Esophagus squamous epithelium (tissue), 5 donors: ENCODE measurements at regions not wholly inside any gene's neighbourhood (a gene's known extent, or its start where the extent isn't known, plus 50 kb on each side); places are given as distances from the start of the nearest gene placed in this dataset.

ENCODE experiments used
- DNase-seq: peaks from one replicate; lab custom pipeline; 2025; lab: John Stamatoyannopoulos, UW
- H3K27ac ChIP-seq, 4 donors: fragments of 200-600 bp; sonication (generic); one replicate each; pipeline ENCODE4 v1.5.1; 2016 to 2019; ENCODE audit warnings: mild to moderate bottlenecking in 1 of 4
- H3K27me3 ChIP-seq, 4 donors: fragments of 200-600 bp; sonication (generic); 1 replicate in 3 of 4; 2 replicates in 1 of 4; pipeline versions ENCODE4 v1.5.1 to v1.6.0; 2017 to 2021; ENCODE audit warnings: antibody characterized with exemption in 1 of 4
- H3K36me3 ChIP-seq, 3 donors: fragments of 200-600 bp; sonication (generic); one replicate each; pipeline ENCODE4 v1.5.1; 2016 to 2019
- H3K4me1 ChIP-seq, 3 donors: fragments of 200-600 bp; sonication (generic); one replicate each; pipeline ENCODE4 v1.5.1; 2017 to 2019
- H3K4me3 ChIP-seq, 4 donors: fragments of 200-600 bp; sonication (generic); 1 replicate in 3 of 4; 2 replicates in 1 of 4; pipeline ENCODE4 v1.5.1; 2016 to 2019; ENCODE audit warnings: mild to moderate bottlenecking in 2 of 4, moderate library complexity in 1 of 4
- H3K9me3 ChIP-seq, 3 donors: fragments of 200-600 bp; sonication (generic); one replicate each; pipeline ENCODE4 v1.5.1; 2016 to 2019
- CTCF ChIP-seq, 6 experiments: fragments of 450-650 bp in 4 of 6; fragments of 200-600 bp in 2 of 6; sonication (generic) in 2 of 6; IDR thresholded peaks; one replicate each; pipeline ENCODE4 v1.5.1; 2016 to 2019; ENCODE audit warnings: antibody characterized with exemption in 6 of 6, mild to moderate bottlenecking in 4 of 6, moderate library complexity in 4 of 6
- POLR2A ChIP-seq, 4 donors: fragments of 450-650 bp; IDR thresholded peaks; one replicate each; pipeline ENCODE4 v1.6.1; 2017; ENCODE audit warnings: antibody characterized with exemption in 4 of 4, mild to moderate bottlenecking in 4 of 4, moderate library complexity in 3 of 4
- whole genome bisulfite sequencing, 2 donors: methylation state at CpG; one replicate each; pipeline ENCODE4 v1.1.5; 2018; 5-methylcytosine and 5-hydroxymethylcytosine counted together
- intact Hi-C: fragments of 100-400 bp; cut with DNase I; formaldehyde crosslinking; loops from one replicate; pipeline ENCODE4 v1.15.0; 2022
- donor health status: DM: yes; HTN: yes; CAD: no.

GRCh38 chr3:146929696-146930095 lies 324.6 kb upstream of the PLSCR5 start:
- Histone ChIP-seq H3K4me1 (no peaks in the 10 kb centered on the region), H3K27ac (no peak overlapping the region), H3K9me3 (no peaks in the 10 kb centered on the region), H3K36me3 (no peaks in the 10 kb centered on the region), H3K27me3 (no peaks in the 10 kb centered on the region), H3K4me3 (no peak overlapping the region)
- no peak for DNase-seq
- intact Hi-C loops = no loop called here
- 15 to 44% methylated on average over 1 of the region's 1 CpG for WGBS, 2 donors
- no peak for TF ChIP-seq POLR2A (IDR thresholded peaks at IDR 0.05)
- no peak for TF ChIP-seq CTCF (IDR thresholded peaks at IDR 0.05)

- TF ChIP-seq POLR2A (IDR thresholded peaks at IDR 0.05) = no peak
- TF ChIP-seq CTCF (IDR thresholded peaks at IDR 0.05) = no peak
- H3K36me3 ChIP-seq = no peaks in the 10 kb centered on the region
- intact Hi-C loops = no loop called here
- WGBS, 2 donors = 66 to 69% methylated on average over 7 of the region's 7 CpGs
- DNase-seq = no peak
- H3K27ac ChIP-seq = no peak overlapping the region
- H3K27me3 ChIP-seq = no peaks in the 10 kb centered on the region
- H3K9me3 ChIP-seq = no peaks in the 10 kb centered on the region
- H3K4me3 ChIP-seq = no peak overlapping the region
- H3K4me1 ChIP-seq = no peaks in the 10 kb centered on the region
Observed at GRCh38 chr3:146928421-146929059, 323.4 kb upstream of the PLSCR5 start.

GRCh38 chr3:146921693-146922092 lies 316.5 kb upstream of the PLSCR5 start:
- TF ChIP-seq CTCF (IDR thresholded peaks at IDR 0.05) (no peak), POLR2A (IDR thresholded peaks at IDR 0.05) (no peak)
- Histone ChIP-seq H3K4me1 (no peaks in the 10 kb centered on the region), H3K36me3 (no peaks in the 10 kb centered on the region), H3K9me3 (no peaks in the 10 kb centered on the region), H3K27me3 (no peaks in the 10 kb centered on the region), H3K4me3 (no peak overlapping the region), H3K27ac (no peak overlapping the region)
- no peak for DNase-seq
- WGBS, 2 donors = 81 to 85% methylated on average over 7 to 8 of the region's 8 CpGs
- intact Hi-C loops = no loop called here

- Histone ChIP-seq H3K36me3 (no peaks in the 10 kb centered on the region), H3K27ac (no peak overlapping the region), H3K27me3 (no peaks in the 10 kb centered on the region), H3K4me3 (no peak overlapping the region), H3K9me3 (no peaks in the 10 kb centered on the region), H3K4me1 (no peaks in the 10 kb centered on the region)
- TF ChIP-seq POLR2A (IDR thresholded peaks at IDR 0.05) (no peak), CTCF (IDR thresholded peaks at IDR 0.05) (no peak)
- whole genome bisulfite sequencing, 2 donors = 62 to 66% methylated on average over 2 of the region's 2 CpGs
- intact Hi-C loops = no loop called here
- no peak for DNase-seq
Observed at GRCh38 chr3:146914409-146914808, 309.3 kb upstream of the PLSCR5 start.

- intact Hi-C loops = no loop called here
- DNase-seq = no peak
- H3K27me3 ChIP-seq = no peaks in the 10 kb centered on the region
- H3K4me1 ChIP-seq = no peaks in the 10 kb centered on the region
- H3K4me3 ChIP-seq = no peak overlapping the region
- TF ChIP-seq POLR2A (IDR thresholded peaks at IDR 0.05) (no peak), CTCF (IDR thresholded peaks at IDR 0.05) (no peak)
- no peaks in the 10 kb centered on the region for H3K36me3 ChIP-seq
- H3K9me3 ChIP-seq = no peaks in the 10 kb centered on the region
- no peak overlapping the region for H3K27ac ChIP-seq
- WGBS, 2 donors = 44 to 51% methylated on average over 8 of the region's 8 CpGs
Observed at GRCh38 chr3:146912241-146913015, 307.3 kb upstream of the PLSCR5 start.
